H1 (cell line): ENCODE measurements at regions not wholly inside any gene's neighbourhood (a gene's known extent, or its start where the extent isn't known, plus 50 kb on each side); places are given as distances from the start of the nearest gene placed in this dataset.

ENCODE experiments used
- CTCF ChIA-PET: fragments of 300-600 bp; sonication (Branson Sonifier 250); formaldehyde crosslinking; loops from one replicate; lab custom pipeline; 2021; ENCODE audit not compliant: partially characterized antibody; lab: Charles Lee
- POLR2A ChIA-PET: fragments of 300-600 bp; sonication (Branson Sonifier 250); formaldehyde crosslinking; loops from one replicate; lab custom pipeline; 2021; ENCODE audit warnings: inconsistent platforms; ENCODE audit not compliant: partially characterized antibody; lab: Charles Lee
- DNase-seq, 2 experiments: peaks; one replicate each; pipeline versions ENCODE4 v3.0.0 to v3.0.0-alpha.2; 2010 to 2022; ENCODE audit warnings: low spot score in 2 of 2, low read depth in 1 of 2, mixed read lengths in 1 of 2
- FAIRE-seq: peaks from 2 replicates; lab custom pipeline; 2011; peaks lifted over from hg19 to GRCh38; lab: Jason Lieb, UNC
- H2AFZ ChIP-seq: 2 replicates; pipeline ENCODE4 v1.8.1; 2012; ENCODE audit warnings: low read length, inconsistent platforms
- H2AK5ac ChIP-seq: 2 replicates; pipeline ENCODE4 v1.6.1; 2013; ENCODE audit warnings: low read depth, low read length
- H2BK120ac ChIP-seq: replicated peaks from 2 replicates; pipeline ENCODE3; 2013; ENCODE audit warnings: low read depth, low read length, inconsistent platforms
- H2BK12ac ChIP-seq: 2 replicates; pipeline ENCODE4 v1.6.1; 2013; ENCODE audit warnings: low read depth, low read length
- H2BK15ac ChIP-seq: 2 replicates; pipeline ENCODE4 v1.6.1; 2013; ENCODE audit warnings: low read length
- H2BK20ac ChIP-seq: 2 replicates; pipeline ENCODE4 v1.6.1; 2013; ENCODE audit warnings: low read length
- H2BK5ac ChIP-seq: 2 replicates; pipeline ENCODE4 v1.6.1; 2013; ENCODE audit warnings: low read depth, low read length
- H3K14ac ChIP-seq: 2 replicates; pipeline ENCODE4 v1.6.1; 2013; ENCODE audit warnings: inconsistent platforms; ENCODE audit not compliant: insufficient read length
- H3K18ac ChIP-seq: 2 replicates; pipeline ENCODE4 v1.6.1; 2013; ENCODE audit warnings: low read length; ENCODE audit errors: extremely low read depth
- H3K23ac ChIP-seq: 2 replicates; pipeline ENCODE4 v1.6.1; 2013; ENCODE audit warnings: inconsistent platforms; ENCODE audit not compliant: insufficient read length
- H3K23me2 ChIP-seq: 2 replicates; pipeline ENCODE4 v1.6.1; 2013; ENCODE audit warnings: low read depth, low read length
- H3K27ac ChIP-seq: 2 replicates; pipeline ENCODE4 v1.6.1; 2011; ENCODE audit warnings: low read depth, low read length, inconsistent platforms
- H3K27me3 ChIP-seq, 4 experiments: replicated peaks in 1 of 4; 1 replicate in 1 of 4; 2 replicates in 3 of 4; pipeline versions ENCODE4 v1.6.1 to v1.8.1; 2011 to 2013; ENCODE audit warnings: low read length in 3 of 4, mild to moderate bottlenecking in 3 of 4, inconsistent platforms in 2 of 4, mixed read lengths in 2 of 4, moderate library complexity in 1 of 4; ENCODE audit not compliant: control insufficient read depth in 3 of 4, insufficient read depth in 3 of 4; ENCODE audit errors: extremely low read depth in 1 of 4
- H3K36me3 ChIP-seq, 4 experiments: 2 replicates each; pipeline versions ENCODE4 v1.6.1 to v1.8.1; 2011 to 2013; ENCODE audit warnings: mild to moderate bottlenecking in 4 of 4, low read length in 3 of 4, moderate library complexity in 2 of 4, control low read depth in 1 of 4, inconsistent platforms in 1 of 4; ENCODE audit not compliant: insufficient read depth in 4 of 4, control insufficient read depth in 2 of 4
- H3K4ac ChIP-seq: replicated peaks from 2 replicates; pipeline ENCODE3; 2013; ENCODE audit warnings: low read length, low read depth, mixed read lengths, inconsistent platforms; ENCODE audit not compliant: insufficient read length
- H3K4me1 ChIP-seq, 4 experiments: replicated peaks in 1 of 4; 1 replicate in 1 of 4; 2 replicates in 3 of 4; pipeline versions ENCODE4 v1.6.1 to v1.8.1; 2011 to 2013; ENCODE audit warnings: low read length in 3 of 4, inconsistent platforms in 2 of 4, mixed read lengths in 1 of 4; ENCODE audit not compliant: insufficient read depth in 4 of 4, control insufficient read depth in 3 of 4
- H3K4me2 ChIP-seq, 2 experiments: 2 replicates each; pipeline versions ENCODE4 v1.6.1 to v1.8.1; 2011 to 2013; ENCODE audit warnings: low read depth in 2 of 2, low read length in 2 of 2, control low read depth in 1 of 2, inconsistent platforms in 1 of 2, mild to moderate bottlenecking in 1 of 2; ENCODE audit not compliant: insufficient read depth in 1 of 2
- H3K4me3 ChIP-seq, 4 experiments: fragments of 200-600, 300-600 bp in 1 of 4; sonication (generic), shearing (Covaris generic), sonication (Bioruptor Twin) in 1 of 4; 2 replicates each; pipeline versions ENCODE4 v1.5.1 to v1.8.1; 2011 to 2016; ENCODE audit warnings: low read length in 4 of 4, low read depth in 3 of 4, control low read depth in 2 of 4, inconsistent platforms in 2 of 4, mild to moderate bottlenecking in 2 of 4, mixed read lengths in 1 of 4, moderate library complexity in 1 of 4; ENCODE audit not compliant: insufficient read depth in 2 of 4; ENCODE audit errors: extremely low read depth in 1 of 4
- H3K56ac ChIP-seq: replicated peaks from 2 replicates; pipeline ENCODE3; 2013; ENCODE audit warnings: low read depth, mild to moderate bottlenecking, mixed read lengths, low read length, inconsistent platforms; ENCODE audit not compliant: insufficient read length
- H3K79me1 ChIP-seq: 2 replicates; pipeline ENCODE4 v1.6.1; 2013; ENCODE audit warnings: low read depth, low read length, control low read depth
- H3K79me2 ChIP-seq, 2 experiments: 2 replicates each; pipeline versions ENCODE4 v1.6.1 to v1.8.1; 2012 to 2013; ENCODE audit warnings: low read length in 2 of 2, mild to moderate bottlenecking in 2 of 2, inconsistent platforms in 1 of 2; ENCODE audit not compliant: insufficient read depth in 2 of 2, control insufficient read depth in 1 of 2
- H3K9ac ChIP-seq, 4 experiments: replicated peaks in 1 of 4; 1 replicate in 1 of 4; 2 replicates in 3 of 4; pipeline versions ENCODE4 v1.6.1 to v1.8.1; 2011 to 2013; ENCODE audit warnings: low read depth in 3 of 4, low read length in 3 of 4, control low read depth in 2 of 4, mild to moderate bottlenecking in 2 of 4, moderate library complexity in 2 of 4, inconsistent platforms in 1 of 4; ENCODE audit errors: extremely low read depth in 1 of 4
- H3K9me3 ChIP-seq, 2 experiments: 2 replicates each; pipeline versions ENCODE4 v1.6.1 to v1.8.1; 2012 to 2013; ENCODE audit warnings: mild to moderate bottlenecking in 2 of 2, moderate library complexity in 2 of 2, control low read depth in 1 of 2, inconsistent platforms in 1 of 2, low read depth in 1 of 2, low read length in 1 of 2, mixed read lengths in 1 of 2; ENCODE audit not compliant: insufficient read depth in 2 of 2
- H4K20me1 ChIP-seq, 2 experiments: replicated peaks in 1 of 2; 2 replicates each; pipeline versions ENCODE3 to v1.8.1; 2011 to 2013; ENCODE audit warnings: inconsistent platforms in 2 of 2, low read length in 2 of 2, mild to moderate bottlenecking in 1 of 2; ENCODE audit not compliant: insufficient read depth in 2 of 2, control insufficient read depth in 1 of 2
- H4K5ac ChIP-seq: 2 replicates; pipeline ENCODE4 v1.6.1; 2013; ENCODE audit warnings: low read length, low read depth, mixed read lengths, inconsistent platforms; ENCODE audit not compliant: insufficient read length
- H4K8ac ChIP-seq: 2 replicates; pipeline ENCODE4 v1.8.0; 2013; ENCODE audit warnings: mild to moderate bottlenecking, moderate library complexity, low read length, inconsistent platforms; ENCODE audit not compliant: insufficient read depth; ENCODE audit errors: extremely low read depth
- H4K91ac ChIP-seq: replicated peaks from 2 replicates; pipeline ENCODE3; 2013; ENCODE audit warnings: low read length, mixed read lengths, inconsistent platforms; ENCODE audit not compliant: insufficient read length
- ASH2L ChIP-seq: fragments of 200-600, 300-600 bp; sonication (generic); IDR thresholded peaks from one replicate; pipeline ENCODE4 v1.7.1; 2017; ENCODE audit warnings: low read length
- SIN3A ChIP-seq, 2 experiments: IDR thresholded peaks in 1 of 2; conservative IDR thresholded peaks in 1 of 2; 2 replicates each; pipeline ENCODE4 v1.6.1; 2011 to 2012; ENCODE audit warnings: low read length in 2 of 2, improper control_type of control experiment in 1 of 2, low read depth in 1 of 2, mild to moderate bottlenecking in 1 of 2
- SP2 ChIP-seq: IDR thresholded peaks from 2 replicates; pipeline ENCODE4 v1.6.1; 2012; ENCODE audit warnings: mild to moderate bottlenecking, low read length, inconsistent platforms

- Histone ChIP-seq H4K20me1 (no peaks in the 10 kb centered on the region), H3K27me3 (no peaks in the 10 kb centered on the region), H3K9ac (no peak overlapping the region), H2BK15ac (no peak overlapping the region), H2BK5ac (no peak overlapping the region), H3K9me3 (0 out of 4 replicates have a peak, but pooled peaks cover 0 to 2% of the 10 kb centered on the region in 2 experiments), H3K56ac (no peak overlapping the region), H3K14ac (no peak overlapping the region), H3K4me2 (no peak overlapping the region), H4K5ac (no peak overlapping the region), H4K8ac (no peak overlapping the region), H3K4me1 (no peaks in the 10 kb centered on the region), H2BK120ac (no peak overlapping the region), H3K18ac (no peak overlapping the region), H3K23ac (no peak overlapping the region), H2BK12ac (no peak overlapping the region), H2BK20ac (no peak overlapping the region), H4K91ac (no peak overlapping the region), H3K23me2 (no peaks in the 10 kb centered on the region), H3K27ac (no peak overlapping the region), H2AK5ac (no peak overlapping the region), H3K4ac (no peak overlapping the region), H3K79me1 (no peaks in the 10 kb centered on the region), H3K79me2 (no peaks in the 10 kb centered on the region), H3K4me3 (no peak overlapping the region), H2AFZ (0 out of 2 replicates have a peak overlapping the region, but pooled peaks have one; percentile 15), H3K36me3 (no peaks in the 10 kb centered on the region)
- FAIRE-seq (no peak), DNase-seq (no peak)
- POLR2A ChIA-PET = no interaction called here
- TF ChIP-seq ASH2L (no peak), SIN3A (conservative IDR thresholded peaks at IDR 0.05 in 1 of 2, IDR thresholded peaks at IDR 0.05 in 1 of 2; ENCODE audit: low read depth in 1 of 2, low read length in 2 of 2) (no peak), SP2 (no peak)
- CTCF ChIA-PET = no interaction called here
Measured at GRCh38 chr11:131077340-131077739, 161.1 kb upstream of the SNX19 start.
